H1 (cell line): ENCODE measurements at regions not wholly inside any gene's neighbourhood (a gene's known extent, or its start where the extent isn't known, plus 50 kb on each side); places are given as distances from the start of the nearest gene placed in this dataset.

ENCODE experiments used
- CTCF ChIA-PET: fragments of 300-600 bp; sonication (Branson Sonifier 250); formaldehyde crosslinking; loops from one replicate; lab custom pipeline; 2021; ENCODE audit not compliant: partially characterized antibody; lab: Charles Lee
- POLR2A ChIA-PET: fragments of 300-600 bp; sonication (Branson Sonifier 250); formaldehyde crosslinking; loops from one replicate; lab custom pipeline; 2021; ENCODE audit warnings: inconsistent platforms; ENCODE audit not compliant: partially characterized antibody; lab: Charles Lee
- DNase-seq, 2 experiments: peaks; one replicate each; pipeline versions ENCODE4 v3.0.0 to v3.0.0-alpha.2; 2010 to 2022; ENCODE audit warnings: low spot score in 2 of 2, low read depth in 1 of 2, mixed read lengths in 1 of 2
- FAIRE-seq: peaks from 2 replicates; lab custom pipeline; 2011; peaks lifted over from hg19 to GRCh38; lab: Jason Lieb, UNC
- H2AFZ ChIP-seq: 2 replicates; pipeline ENCODE4 v1.8.1; 2012; ENCODE audit warnings: low read length, inconsistent platforms
- H2AK5ac ChIP-seq: 2 replicates; pipeline ENCODE4 v1.6.1; 2013; ENCODE audit warnings: low read depth, low read length
- H2BK120ac ChIP-seq: replicated peaks from 2 replicates; pipeline ENCODE3; 2013; ENCODE audit warnings: low read depth, low read length, inconsistent platforms
- H2BK12ac ChIP-seq: 2 replicates; pipeline ENCODE4 v1.6.1; 2013; ENCODE audit warnings: low read depth, low read length
- H2BK15ac ChIP-seq: 2 replicates; pipeline ENCODE4 v1.6.1; 2013; ENCODE audit warnings: low read length
- H2BK20ac ChIP-seq: 2 replicates; pipeline ENCODE4 v1.6.1; 2013; ENCODE audit warnings: low read length
- H2BK5ac ChIP-seq: 2 replicates; pipeline ENCODE4 v1.6.1; 2013; ENCODE audit warnings: low read depth, low read length
- H3K14ac ChIP-seq: 2 replicates; pipeline ENCODE4 v1.6.1; 2013; ENCODE audit warnings: inconsistent platforms; ENCODE audit not compliant: insufficient read length
- H3K18ac ChIP-seq: 2 replicates; pipeline ENCODE4 v1.6.1; 2013; ENCODE audit warnings: low read length; ENCODE audit errors: extremely low read depth
- H3K23ac ChIP-seq: 2 replicates; pipeline ENCODE4 v1.6.1; 2013; ENCODE audit warnings: inconsistent platforms; ENCODE audit not compliant: insufficient read length
- H3K23me2 ChIP-seq: 2 replicates; pipeline ENCODE4 v1.6.1; 2013; ENCODE audit warnings: low read depth, low read length
- H3K27ac ChIP-seq: 2 replicates; pipeline ENCODE4 v1.6.1; 2011; ENCODE audit warnings: low read depth, low read length, inconsistent platforms
- H3K27me3 ChIP-seq, 4 experiments: replicated peaks in 1 of 4; 1 replicate in 1 of 4; 2 replicates in 3 of 4; pipeline versions ENCODE4 v1.6.1 to v1.8.1; 2011 to 2013; ENCODE audit warnings: low read length in 3 of 4, mild to moderate bottlenecking in 3 of 4, inconsistent platforms in 2 of 4, mixed read lengths in 2 of 4, moderate library complexity in 1 of 4; ENCODE audit not compliant: control insufficient read depth in 3 of 4, insufficient read depth in 3 of 4; ENCODE audit errors: extremely low read depth in 1 of 4
- H3K36me3 ChIP-seq, 4 experiments: 2 replicates each; pipeline versions ENCODE4 v1.6.1 to v1.8.1; 2011 to 2013; ENCODE audit warnings: mild to moderate bottlenecking in 4 of 4, low read length in 3 of 4, moderate library complexity in 2 of 4, control low read depth in 1 of 4, inconsistent platforms in 1 of 4; ENCODE audit not compliant: insufficient read depth in 4 of 4, control insufficient read depth in 2 of 4
- H3K4ac ChIP-seq: replicated peaks from 2 replicates; pipeline ENCODE3; 2013; ENCODE audit warnings: low read length, low read depth, mixed read lengths, inconsistent platforms; ENCODE audit not compliant: insufficient read length
- H3K4me1 ChIP-seq, 4 experiments: replicated peaks in 1 of 4; 1 replicate in 1 of 4; 2 replicates in 3 of 4; pipeline versions ENCODE4 v1.6.1 to v1.8.1; 2011 to 2013; ENCODE audit warnings: low read length in 3 of 4, inconsistent platforms in 2 of 4, mixed read lengths in 1 of 4; ENCODE audit not compliant: insufficient read depth in 4 of 4, control insufficient read depth in 3 of 4
- H3K4me2 ChIP-seq, 2 experiments: 2 replicates each; pipeline versions ENCODE4 v1.6.1 to v1.8.1; 2011 to 2013; ENCODE audit warnings: low read depth in 2 of 2, low read length in 2 of 2, control low read depth in 1 of 2, inconsistent platforms in 1 of 2, mild to moderate bottlenecking in 1 of 2; ENCODE audit not compliant: insufficient read depth in 1 of 2
- H3K4me3 ChIP-seq, 4 experiments: fragments of 200-600, 300-600 bp in 1 of 4; sonication (generic), shearing (Covaris generic), sonication (Bioruptor Twin) in 1 of 4; 2 replicates each; pipeline versions ENCODE4 v1.5.1 to v1.8.1; 2011 to 2016; ENCODE audit warnings: low read length in 4 of 4, low read depth in 3 of 4, control low read depth in 2 of 4, inconsistent platforms in 2 of 4, mild to moderate bottlenecking in 2 of 4, mixed read lengths in 1 of 4, moderate library complexity in 1 of 4; ENCODE audit not compliant: insufficient read depth in 2 of 4; ENCODE audit errors: extremely low read depth in 1 of 4
- H3K56ac ChIP-seq: replicated peaks from 2 replicates; pipeline ENCODE3; 2013; ENCODE audit warnings: low read depth, mild to moderate bottlenecking, mixed read lengths, low read length, inconsistent platforms; ENCODE audit not compliant: insufficient read length
- H3K79me1 ChIP-seq: 2 replicates; pipeline ENCODE4 v1.6.1; 2013; ENCODE audit warnings: low read depth, low read length, control low read depth
- H3K79me2 ChIP-seq, 2 experiments: 2 replicates each; pipeline versions ENCODE4 v1.6.1 to v1.8.1; 2012 to 2013; ENCODE audit warnings: low read length in 2 of 2, mild to moderate bottlenecking in 2 of 2, inconsistent platforms in 1 of 2; ENCODE audit not compliant: insufficient read depth in 2 of 2, control insufficient read depth in 1 of 2
- H3K9ac ChIP-seq, 4 experiments: replicated peaks in 1 of 4; 1 replicate in 1 of 4; 2 replicates in 3 of 4; pipeline versions ENCODE4 v1.6.1 to v1.8.1; 2011 to 2013; ENCODE audit warnings: low read depth in 3 of 4, low read length in 3 of 4, control low read depth in 2 of 4, mild to moderate bottlenecking in 2 of 4, moderate library complexity in 2 of 4, inconsistent platforms in 1 of 4; ENCODE audit errors: extremely low read depth in 1 of 4
- H3K9me3 ChIP-seq, 2 experiments: 2 replicates each; pipeline versions ENCODE4 v1.6.1 to v1.8.1; 2012 to 2013; ENCODE audit warnings: mild to moderate bottlenecking in 2 of 2, moderate library complexity in 2 of 2, control low read depth in 1 of 2, inconsistent platforms in 1 of 2, low read depth in 1 of 2, low read length in 1 of 2, mixed read lengths in 1 of 2; ENCODE audit not compliant: insufficient read depth in 2 of 2
- H4K20me1 ChIP-seq, 2 experiments: replicated peaks in 1 of 2; 2 replicates each; pipeline versions ENCODE3 to v1.8.1; 2011 to 2013; ENCODE audit warnings: inconsistent platforms in 2 of 2, low read length in 2 of 2, mild to moderate bottlenecking in 1 of 2; ENCODE audit not compliant: insufficient read depth in 2 of 2, control insufficient read depth in 1 of 2
- H4K5ac ChIP-seq: 2 replicates; pipeline ENCODE4 v1.6.1; 2013; ENCODE audit warnings: low read length, low read depth, mixed read lengths, inconsistent platforms; ENCODE audit not compliant: insufficient read length
- H4K8ac ChIP-seq: 2 replicates; pipeline ENCODE4 v1.8.0; 2013; ENCODE audit warnings: mild to moderate bottlenecking, moderate library complexity, low read length, inconsistent platforms; ENCODE audit not compliant: insufficient read depth; ENCODE audit errors: extremely low read depth
- H4K91ac ChIP-seq: replicated peaks from 2 replicates; pipeline ENCODE3; 2013; ENCODE audit warnings: low read length, mixed read lengths, inconsistent platforms; ENCODE audit not compliant: insufficient read length
- ATF3 ChIP-seq: IDR thresholded peaks from 2 replicates; pipeline ENCODE4 v1.6.1; 2011; ENCODE audit warnings: low read depth, mild to moderate bottlenecking, low read length; ENCODE audit not compliant: insufficient read depth
- BACH1 ChIP-seq: IDR thresholded peaks from 2 replicates; pipeline ENCODE4 v1.6.1; 2012; ENCODE audit warnings: low read length, improper control_type of control experiment
- BCL11A ChIP-seq, 2 experiments: IDR thresholded peaks; one replicate each; pipeline ENCODE4 v1.6.1; 2011; ENCODE audit warnings: low read depth in 2 of 2, low read length in 2 of 2, mild to moderate bottlenecking in 2 of 2
- CHD1 ChIP-seq: IDR thresholded peaks from 2 replicates; pipeline ENCODE4 v1.6.1; 2012; ENCODE audit warnings: low read depth, low read length, improper control_type of control experiment
- HDAC2 ChIP-seq, 2 experiments: fragments of 300-600 bp in 1 of 2; sonication (generic) in 1 of 2; IDR thresholded peaks; 2 replicates each; pipeline ENCODE4 v1.6.1; 2011 to 2012; ENCODE audit warnings: low read depth in 2 of 2, low read length in 2 of 2, mild to moderate bottlenecking in 2 of 2, moderate library complexity in 2 of 2, borderline replicate concordance in 1 of 2, inconsistent platforms in 1 of 2
- KDM5A ChIP-seq: fragments of 200-600 bp; IDR thresholded peaks from 2 replicates; pipeline ENCODE4 v1.7.1; 2012; ENCODE audit warnings: mild to moderate bottlenecking, low read length, inconsistent platforms, mixed read lengths
- PHF8 ChIP-seq: fragments of 200-600 bp; sonication (generic); conservative IDR thresholded peaks from 2 replicates; pipeline ENCODE4 v1.7.1; 2012; ENCODE audit warnings: low read depth, mild to moderate bottlenecking, inconsistent platforms, low read length, moderate library complexity
- POLR2AphosphoS5 ChIP-seq: IDR thresholded peaks from 2 replicates; pipeline ENCODE4 v1.6.1; 2011; ENCODE audit warnings: low read depth, low read length
- RXRA ChIP-seq: IDR thresholded peaks from 2 replicates; pipeline ENCODE4 v1.6.1; 2011; ENCODE audit warnings: low read depth, mild to moderate bottlenecking, low read length, moderate library complexity; ENCODE audit not compliant: insufficient read depth
- TEAD4 ChIP-seq: IDR thresholded peaks from 2 replicates; pipeline ENCODE4 v1.6.1; 2012; ENCODE audit warnings: low read depth, low read length, inconsistent platforms, mixed read lengths
- ZNF274 ChIP-seq: IDR thresholded peaks from 2 replicates; pipeline ENCODE4 v1.7.0; 2012; ENCODE audit warnings: low read length, borderline replicate concordance; ENCODE audit errors: extremely low read depth
- WGBS, 2 experiments: shearing (Covaris generic) in 1 of 2; methylation state at CpG; one replicate each; pipeline versions ENCODE4 v1.1.6 to v1.1.7; 2013 to 2015; ENCODE audit warnings: low lambda C conversion rate in 2 of 2, mixed read lengths in 2 of 2, inconsistent platforms in 1 of 2, low coverage in 1 of 2, missing lambda C conversion rate in 1 of 2; ENCODE audit not compliant: insufficient replicate concordance in 2 of 2, insufficient coverage in 1 of 2, insufficient read length in 1 of 2; ENCODE audit errors: extremely low coverage in 1 of 2, missing lambda C conversion rate in 1 of 2; 5-methylcytosine and 5-hydroxymethylcytosine counted together
- TF ChIP-seq, protein P1 (sequence below): IDR thresholded peaks from 2 replicates; pipeline ENCODE4 v1.6.1; 2011; ENCODE audit warnings: low read length, improper control_type of control experiment

- no peak overlapping the region for H3K18ac ChIP-seq
- H3K4me1 ChIP-seq = no peaks in the 10 kb centered on the region
- no peak overlapping the region for H3K4ac ChIP-seq
- ChIA-PET POLR2A (no interaction called here), CTCF (no interaction called here)
- H2AK5ac ChIP-seq = no peak overlapping the region
- H3K79me2 ChIP-seq = no peaks in the 10 kb centered on the region
- no peaks in the 10 kb centered on the region for H3K36me3 ChIP-seq
- no peak overlapping the region for H3K9ac ChIP-seq
- H2BK20ac ChIP-seq = no peak overlapping the region
- H3K4me3 ChIP-seq = no peak overlapping the region
- no peak overlapping the region for H2BK15ac ChIP-seq
- no peak overlapping the region for H4K8ac ChIP-seq
- H3K27me3 ChIP-seq = no peaks in the 10 kb centered on the region
- no peak overlapping the region for H3K14ac ChIP-seq
- DNase-seq (no peak), FAIRE-seq (no peak)
- no peak overlapping the region for H4K91ac ChIP-seq
- H2BK120ac ChIP-seq = no peak overlapping the region
- 94% methylated on average over 5 of the region's 5 CpGs; no CpG with 5 or more reads in 1 of the 2 experiments for WGBS, 2 experiments
- no peak overlapping the region for H3K56ac ChIP-seq
- no peaks in the 10 kb centered on the region; the same call in 1 of the 2 replicates for H3K23me2 ChIP-seq
- H3K9me3 ChIP-seq = no peaks in the 10 kb centered on the region
- no peaks in the 10 kb centered on the region; the same call in 1 of the 2 replicates for H3K79me1 ChIP-seq
- H2AFZ ChIP-seq = no peak overlapping the region
- no peak overlapping the region for H2BK5ac ChIP-seq
- no peaks in the 10 kb centered on the region for H4K20me1 ChIP-seq
- H2BK12ac ChIP-seq = no peak overlapping the region
- H3K4me2 ChIP-seq = no peak overlapping the region
- no peak overlapping the region for H3K27ac ChIP-seq
- H3K23ac ChIP-seq = no peak overlapping the region
- TF ChIP-seq BCL11A (IDR thresholded peaks at IDR 0.05; ENCODE audit: low read depth in 2 of 2, low read length in 2 of 2) (no peak), PHF8 (no peak), POLR2AphosphoS5 (no peak), KDM5A (no peak), BACH1 (no peak), ATF3 (no peak), ZNF274 (no peak), HDAC2 (IDR thresholded peaks at IDR 0.05; ENCODE audit: borderline replicate concordance in 1 of 2, low read depth in 2 of 2, low read length in 2 of 2) (no peak), CHD1 (no peak), RXRA (no peak), TEAD4 (no peak)
- TF ChIP-seq, protein P1, sequence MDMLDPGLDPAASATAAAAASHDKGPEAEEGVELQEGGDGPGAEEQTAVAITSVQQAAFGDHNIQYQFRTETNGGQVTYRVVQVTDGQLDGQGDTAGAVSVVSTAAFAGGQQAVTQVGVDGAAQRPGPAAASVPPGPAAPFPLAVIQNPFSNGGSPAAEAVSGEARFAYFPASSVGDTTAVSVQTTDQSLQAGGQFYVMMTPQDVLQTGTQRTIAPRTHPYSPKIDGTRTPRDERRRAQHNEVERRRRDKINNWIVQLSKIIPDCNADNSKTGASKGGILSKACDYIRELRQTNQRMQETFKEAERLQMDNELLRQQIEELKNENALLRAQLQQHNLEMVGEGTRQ = no peak
- H4K5ac ChIP-seq = no peak overlapping the region
These were observed 120.7 kb downstream of the RXFP2 start for GRCh38 chr13:31860002-31860401.
